HCT116 (cell line): ENCODE measurements at regions not wholly inside any gene's neighbourhood (a gene's known extent, or its start where the extent isn't known, plus 50 kb on each side); places are given as distances from the start of the nearest gene placed in this dataset.

ENCODE experiments used
- ATAC-seq: fragments of 200-7000 bp; cut with Tn5 transposase; 2 replicates; pipeline ENCODE4 v1.9.1; 2020; ENCODE audit warnings: mild to moderate bottlenecking, moderate library complexity
- BruUV-seq: library from RNA; stranded (reverse); fragments of 400-500 nt; replicated peaks from 2 replicates; lab custom pipeline; 2021; lab: Mats Ljungman, UMichigan
- CTCF ChIA-PET: fragments of 300-600 bp; sonication (Branson Sonifier 250); formaldehyde crosslinking; loops from one replicate; lab custom pipeline; 2021; ENCODE audit warnings: antibody characterized with exemption; lab: Charles Lee
- POLR2A ChIA-PET: fragments of 300-600, 350-600 bp; sonication (Branson Sonifier 250); formaldehyde crosslinking; loops from one replicate; lab custom pipeline; 2021; ENCODE audit warnings: antibody characterized with exemption; lab: Charles Lee
- RAD21 ChIA-PET, 2 experiments: fragments of 300-600 bp; sonication (Branson Sonifier 250); formaldehyde crosslinking; loops; one replicate each; lab custom pipeline; 2023; ENCODE audit warnings: low total read pairs in 2 of 2; ENCODE audit not compliant: uncharacterized antibody in 2 of 2, unreplicated experiment in 2 of 2, low non-redundant PET in 1 of 2; lab: Charles Lee
- DNase-seq: peaks from one replicate; pipeline ENCODE4 v3.0.0-alpha.2; 2010; ENCODE audit warnings: low read depth, low spot score
- H2AFZ ChIP-seq: fragments of 200-600 bp; shearing (Covaris generic), sonication (generic); 2 replicates; pipeline ENCODE4 v1.6.1; 2017; ENCODE audit warnings: low read depth, mixed run types, mixed read lengths, antibody characterized with exemption, low read length; ENCODE audit not compliant: poor library complexity, severe bottlenecking
- H3K27ac ChIP-seq: 2 replicates; pipeline ENCODE4 v1.5.1; 2012; ENCODE audit warnings: low read depth, low read length
- H3K27me3 ChIP-seq: fragments of 200-600 bp; sonication (generic); 2 replicates; pipeline ENCODE4 v1.6.1; 2016; ENCODE audit warnings: mixed run types, low read length, mixed read lengths; ENCODE audit not compliant: insufficient read depth
- H3K36me3 ChIP-seq, 2 experiments: fragments of 200-500 bp in 1 of 2; fragments of 200-600 bp in 1 of 2; sonication (Bioruptor generic) in 1 of 2; sonication (generic) in 1 of 2; 2 replicates each; pipeline versions ENCODE4 v1.5.1 to v1.6.1; 2014 to 2016; ENCODE audit warnings: low read length in 2 of 2, inconsistent platforms in 1 of 2, mixed read lengths in 1 of 2, mixed run types in 1 of 2; ENCODE audit not compliant: insufficient read depth in 2 of 2, control insufficient read depth in 1 of 2
- H3K4me1 ChIP-seq, 2 experiments: fragments of 200-600 bp in 1 of 2; sonication (generic) in 1 of 2; 2 replicates each; pipeline versions ENCODE4 v1.5.1 to v1.6.1; 2012 to 2017; ENCODE audit warnings: low read length in 2 of 2, inconsistent platforms in 1 of 2, mild to moderate bottlenecking in 1 of 2, mixed read lengths in 1 of 2, mixed run types in 1 of 2, moderate library complexity in 1 of 2; ENCODE audit not compliant: insufficient read depth in 2 of 2, control insufficient read depth in 1 of 2
- H3K4me2 ChIP-seq: fragments of 200-600 bp; sonication (generic); 2 replicates; pipeline ENCODE4 v1.6.1; 2017; ENCODE audit warnings: mixed run types, low read length, mixed read lengths
- H3K4me3 ChIP-seq, 2 experiments: fragments of 200-600 bp in 1 of 2; sonication (generic) in 1 of 2; replicated peaks in 1 of 2; 2 replicates each; pipeline ENCODE4 v1.5.1; 2011 to 2016; ENCODE audit warnings: low read length in 2 of 2, control low read depth in 1 of 2, low read depth in 1 of 2, mild to moderate bottlenecking in 1 of 2, mixed read lengths in 1 of 2, mixed run types in 1 of 2
- H3K79me2 ChIP-seq: fragments of 200-600 bp; sonication (generic); 2 replicates; pipeline ENCODE4 v1.6.1; 2017; ENCODE audit warnings: mild to moderate bottlenecking, mixed run types, low read length, moderate library complexity, mixed read lengths; ENCODE audit not compliant: insufficient read depth
- H3K9ac ChIP-seq: fragments of 200-600 bp; sonication (generic); 2 replicates; pipeline ENCODE4 v1.6.1; 2016; ENCODE audit warnings: low read length, mixed read lengths
- H3K9me2 ChIP-seq: fragments of 200-600 bp; sonication (generic), shearing (Covaris generic); 2 replicates; pipeline ENCODE4 v1.6.1; 2017; ENCODE audit warnings: mixed run types, mild to moderate bottlenecking, moderate library complexity; ENCODE audit not compliant: insufficient read depth
- H3K9me3 ChIP-seq, 2 experiments: fragments of 200-500 bp in 1 of 2; fragments of 200-600 bp in 1 of 2; sonication (Bioruptor generic) in 1 of 2; sonication (generic) in 1 of 2; 2 replicates each; pipeline ENCODE4 v1.6.1; 2014 to 2017; ENCODE audit warnings: low read length in 2 of 2, mixed read lengths in 2 of 2, inconsistent platforms in 1 of 2, low read depth in 1 of 2, mild to moderate bottlenecking in 1 of 2, mixed run types in 1 of 2, moderate library complexity in 1 of 2; ENCODE audit not compliant: control insufficient read depth in 1 of 2, insufficient read depth in 1 of 2
- H4K20me1 ChIP-seq: fragments of 200-600 bp; sonication (generic), shearing (Covaris generic); 2 replicates; pipeline ENCODE4 v1.6.1; 2017; ENCODE audit warnings: mixed run types, mild to moderate bottlenecking, moderate library complexity; ENCODE audit not compliant: insufficient read depth
- CEBPB ChIP-seq: IDR thresholded peaks from 2 replicates; pipeline ENCODE4 v1.6.1; 2012; ENCODE audit warnings: low read depth
- EZH2phosphoT487 ChIP-seq: fragments of 200-600 bp; IDR thresholded peaks from 2 replicates; pipeline ENCODE4 v1.6.1; 2018; ENCODE audit warnings: antibody characterized with exemption, borderline replicate concordance
- FOSL1 ChIP-seq: IDR thresholded peaks from 2 replicates; pipeline ENCODE4 v1.6.1; 2012; ENCODE audit warnings: low read depth
- JUND ChIP-seq: IDR thresholded peaks from 2 replicates; pipeline ENCODE4 v1.6.1; 2012
- POLR2A ChIP-seq: IDR thresholded peaks from 2 replicates; pipeline ENCODE4 v1.7.0; 2011; ENCODE audit warnings: borderline replicate concordance; ENCODE audit not compliant: insufficient read depth, insufficient read length; ENCODE audit errors: extremely low read depth
- REST ChIP-seq: IDR thresholded peaks from 2 replicates; pipeline ENCODE4 v1.6.1; 2012; ENCODE audit warnings: low read depth
- SIN3A ChIP-seq: IDR thresholded peaks from 2 replicates; pipeline ENCODE4 v1.6.1; 2012; ENCODE audit warnings: low read depth
- SRF ChIP-seq: IDR thresholded peaks from 2 replicates; pipeline ENCODE4 v1.6.1; 2012; ENCODE audit warnings: low read depth
- TCF7L2 ChIP-seq: IDR thresholded peaks from 2 replicates; pipeline ENCODE4 v1.7.0; 2011; ENCODE audit warnings: borderline replicate concordance, inconsistent platforms; ENCODE audit not compliant: insufficient read depth, insufficient read length; ENCODE audit errors: extremely low read depth
- YY1 ChIP-seq: IDR thresholded peaks from 2 replicates; pipeline ENCODE4 v1.6.1; 2011; ENCODE audit warnings: low read length, low read depth, moderate library complexity, mild to moderate bottlenecking; ENCODE audit not compliant: insufficient replicate concordance; ENCODE audit errors: extremely low read depth
- ZBTB33 ChIP-seq: IDR thresholded peaks from 2 replicates; pipeline ENCODE4 v1.6.1; 2011; ENCODE audit warnings: mild to moderate bottlenecking, low read length, moderate library complexity; ENCODE audit not compliant: insufficient replicate concordance; ENCODE audit errors: extremely low read depth
- intact Hi-C: fragments of 100-400 bp; cut with micrococcal nuclease; formaldehyde crosslinking; loops from 2 replicates; pipeline ENCODE4 v1.10.0; 2022

- Histone ChIP-seq H3K9me3 (no peaks in the 10 kb centered on the region), H3K9ac (no peak overlapping the region), H3K4me3 (no peak overlapping the region), H2AFZ (no peak overlapping the region), H3K9me2 (no peaks in the 10 kb centered on the region), H3K27me3 (no peaks in the 10 kb centered on the region), H3K27ac (no peak overlapping the region), H3K4me1 (no peaks in the 10 kb centered on the region), H4K20me1 (no peaks in the 10 kb centered on the region), H3K36me3 (no peaks in the 10 kb centered on the region), H3K79me2 (no peaks in the 10 kb centered on the region), H3K4me2 (no peak overlapping the region)
- TF ChIP-seq CEBPB (no peak), ZBTB33 (no peak), REST (no peak), SRF (no peak), JUND (no peak), POLR2A (no peak), SIN3A (no peak), EZH2phosphoT487 (no peak), FOSL1 (no peak), TCF7L2 (no peak), YY1 (no peak)
- POLR2A ChIA-PET, result no interaction called here
- no TSS peak for BruUV-seq
- CTCF ChIA-PET, result no interaction called here
- no peak for DNase-seq
- RAD21 ChIA-PET, result no interaction called here
- no peak for ATAC-seq
- intact Hi-C loops, result no loop called here
Observed at GRCh38 chr10:57955076-57955475, 312.6 kb downstream of the IPMK start.
